Rectal smooth muscle tissue (tissue), 1 donor: ENCODE measurements at regions not wholly inside any gene's neighbourhood (a gene's known extent, or its start where the extent isn't known, plus 50 kb on each side); places are given as distances from the start of the nearest gene placed in this dataset.

Source experiments
- H3K27ac ChIP-seq: one replicate; pipeline ENCODE4 v1.7.0; 2013; ENCODE audit warnings: low read depth, low read length, inconsistent platforms
- H3K27me3 ChIP-seq: one replicate; pipeline ENCODE4 v1.7.0; 2013; ENCODE audit warnings: low read length; ENCODE audit not compliant: control insufficient read depth, insufficient read depth
- H3K36me3 ChIP-seq: one replicate; pipeline ENCODE4 v1.7.0; 2013; ENCODE audit warnings: low read length; ENCODE audit not compliant: control insufficient read depth, insufficient read depth
- H3K4me1 ChIP-seq: one replicate; pipeline ENCODE4 v1.7.0; 2013; ENCODE audit warnings: low read length; ENCODE audit not compliant: control insufficient read depth, insufficient read depth
- H3K4me3 ChIP-seq: one replicate; pipeline ENCODE4 v1.7.0; 2013; ENCODE audit warnings: low read length
- H3K9ac ChIP-seq: one replicate; pipeline ENCODE4 v1.7.0; 2013; ENCODE audit warnings: low read length

- Histone ChIP-seq H3K27me3 (no peaks in the 10 kb centered on the region), H3K27ac (no peak overlapping the region), H3K4me1 (no peaks in the 10 kb centered on the region), H3K4me3 (no peak overlapping the region), H3K9ac (no peak overlapping the region), H3K36me3 (no peaks in the 10 kb centered on the region)
These were observed 56.0 kb upstream of the ARGLU1 start for GRCh38 chr13:106623799-106624460.

GRCh38 chr13:106621833-106622232 is 53.9 kb upstream of the ARGLU1 start:
- H3K27ac ChIP-seq, result no peak overlapping the region
- no peaks in the 10 kb centered on the region for H3K36me3 ChIP-seq
- no peaks in the 10 kb centered on the region for H3K27me3 ChIP-seq
- H3K4me3 ChIP-seq, result no peak overlapping the region
- no peak overlapping the region for H3K9ac ChIP-seq
- H3K4me1 ChIP-seq, result no peaks in the 10 kb centered on the region

GRCh38 chr13:106619688-106620555 is 52.0 kb upstream of the ARGLU1 start:
- no peaks in the 10 kb centered on the region for H3K36me3 ChIP-seq
- no peak overlapping the region for H3K4me3 ChIP-seq
- no peak overlapping the region for H3K9ac ChIP-seq
- no peak overlapping the region for H3K27ac ChIP-seq
- no peaks in the 10 kb centered on the region for H3K4me1 ChIP-seq
- no peaks in the 10 kb centered on the region for H3K27me3 ChIP-seq
